Endometrial microvascular endothelial cells (primary cell): ENCODE measurements at regions not wholly inside any gene's neighbourhood (a gene's known extent, or its start where the extent isn't known, plus 50 kb on each side); places are given as distances from the start of the nearest gene placed in this dataset.

ENCODE experiments used
- in situ Hi-C: cut with HindIII; loops from 2 replicates; pipeline ENCODE4 v1.10.0; 2017; ENCODE audit warnings: low sequenced_read_pairs, low pct_unique_long_range_greater_than_20kb; ENCODE audit errors: inconsistent ontology term

GRCh38 chr10:133035952-133036351 is 51.8 kb upstream of the ADGRA1 start:
- in situ Hi-C loops: loop anchor here (25.0 kb wide), 1 partner anchor 126 kb away; the partner anchor contains the start of gene KNDC1

- in situ Hi-C loops: loop anchor here (25.0 kb wide), 1 partner anchor 128 kb away; the partner anchor contains the start of gene KNDC1
These were observed 53.0 kb upstream of the ADGRA1 start for GRCh38 chr10:133034762-133035161.

GRCh38 chr10:133034092-133034491 is 53.6 kb upstream of the ADGRA1 start:
- in situ Hi-C loops: loop anchor here (25.0 kb wide), 1 partner anchor 128 kb away; the partner anchor contains the start of gene KNDC1

- in situ Hi-C loops: loop anchor here (25.0 kb wide), 1 partner anchor 129 kb away; the partner anchor contains the start of gene KNDC1
These were observed 54.0 kb upstream of the ADGRA1 start for GRCh38 chr10:133033742-133034048.

GRCh38 chr10:133032976-133033741 is 54.6 kb upstream of the ADGRA1 start:
- in situ Hi-C loops: loop anchor here (25.0 kb wide), 1 partner anchor 129 kb away; the partner anchor contains the start of gene KNDC1

GRCh38 chr10:133032231-133032630 is 55.5 kb upstream of the ADGRA1 start:
- in situ Hi-C loops: loop anchor here (25.0 kb wide), 1 partner anchor 130 kb away; the partner anchor contains the start of gene KNDC1

- in situ Hi-C loops: loop anchor here (25.0 kb wide), 1 partner anchor 131 kb away; the partner anchor contains the start of gene KNDC1
These were observed 56.1 kb upstream of the ADGRA1 start for GRCh38 chr10:133031541-133032125.

- in situ Hi-C loops: loop anchor here (25.0 kb wide), 1 partner anchor 132 kb away; the partner anchor contains the start of gene KNDC1
These were observed 56.9 kb upstream of the ADGRA1 start for GRCh38 chr10:133030781-133031180.

- in situ Hi-C loops: loop anchor here (25.0 kb wide), 1 partner anchor 132 kb away; the partner anchor contains the start of gene KNDC1
These were observed 57.6 kb upstream of the ADGRA1 start for GRCh38 chr10:133030126-133030525.

GRCh38 chr10:133028956-133029355 is 58.8 kb upstream of the ADGRA1 start:
- in situ Hi-C loops: loop anchor here (25.0 kb wide), 1 partner anchor 133 kb away; the partner anchor contains the start of gene KNDC1

- in situ Hi-C loops: loop anchor here (25.0 kb wide), 1 partner anchor 134 kb away; the partner anchor contains the start of gene KNDC1
These were observed 59.6 kb upstream of the ADGRA1 start for GRCh38 chr10:133028158-133028557.

GRCh38 chr10:133027482-133027881 is 60.2 kb upstream of the ADGRA1 start:
- in situ Hi-C loops: loop anchor here (25.0 kb wide), 1 partner anchor 135 kb away; the partner anchor contains the start of gene KNDC1

- in situ Hi-C loops: loop anchor here (25.0 kb wide), 1 partner anchor 135 kb away; the partner anchor contains the start of gene KNDC1
These were observed 60.9 kb upstream of the ADGRA1 start for GRCh38 chr10:133026726-133027395.

GRCh38 chr10:133026171-133026570 is 61.6 kb upstream of the ADGRA1 start:
- in situ Hi-C loops: loop anchor here (25.0 kb wide), 1 partner anchor 136 kb away; the partner anchor contains the start of gene KNDC1

- in situ Hi-C loops: loop anchor here (25.0 kb wide), 1 partner anchor 137 kb away; the partner anchor contains the start of gene KNDC1
These were observed 62.1 kb upstream of the ADGRA1 start for GRCh38 chr10:133025558-133026090.

GRCh38 chr10:133024704-133025557 is 62.8 kb upstream of the ADGRA1 start:
- in situ Hi-C loops: loop anchor here (25.0 kb wide), 1 partner anchor 137 kb away; the partner anchor contains the start of gene KNDC1

GRCh38 chr10:133023216-133023843 is 64.4 kb upstream of the ADGRA1 start:
- in situ Hi-C loops: no loop called here
